ENCODE measurements at regions not wholly inside any gene's neighbourhood (a gene's known extent, or its start where the extent isn't known, plus 50 kb on each side); places are given as distances from the start of the nearest gene placed in this dataset.
A peak's percentile ranks its signal among the peaks of the same experiment; 100 is the strongest.
"Not testable (repeated sequence)": the region's sequence is repeated elsewhere in the genome, so short reads cannot be mapped to it uniquely, and the experiment has no call there.

- no peak for DNase-seq
- H3K27me3 Mint-ChIP-seq (ENCODE audit: insufficient read depth) = peaks cover 22% of the 10 kb centered on the region
Observed at GRCh38 chr12:116666305-116666673, 71.6 kb downstream of the SPRING1 start.

GRCh38 chr12:116665666-116666304, 72.1 kb downstream of the SPRING1 start:
- peaks cover 22% of the 10 kb centered on the region for H3K4me1 Mint-ChIP-seq (ENCODE audit: low read depth)
- no peak for TF ChIP-seq CTCF (IDR thresholded peaks at IDR 0.05)
- no peak overlapping the region for H3K4me3 Mint-ChIP-seq
- H3K9me3 Mint-ChIP-seq = no peaks in the 10 kb centered on the region
- no peak overlapping the region for H3K27ac Mint-ChIP-seq
- H3K36me3 Mint-ChIP-seq (ENCODE audit: low read depth) = no peaks in the 10 kb centered on the region
- peak; percentile 4 for DNase-seq
- peaks cover 22% of the 10 kb centered on the region for H3K27me3 Mint-ChIP-seq (ENCODE audit: insufficient read depth)

More at GRCh38 chr12:116666305-116666673, 71.6 kb downstream of the SPRING1 start:
- no peaks in the 10 kb centered on the region for H3K9me3 Mint-ChIP-seq
- TF ChIP-seq CTCF (IDR thresholded peaks at IDR 0.05) = no peak
- H3K4me3 Mint-ChIP-seq = no peak overlapping the region
- H3K4me1 Mint-ChIP-seq (ENCODE audit: low read depth) = peaks cover 22% of the 10 kb centered on the region
- H3K36me3 Mint-ChIP-seq (ENCODE audit: low read depth) = no peaks in the 10 kb centered on the region
- no peak overlapping the region for H3K27ac Mint-ChIP-seq

- no peak for TF ChIP-seq CTCF (IDR thresholded peaks at IDR 0.05)
- H3K4me1 Mint-ChIP-seq (ENCODE audit: low read depth) = peaks cover 32% of the 10 kb centered on the region
- H3K9me3 Mint-ChIP-seq = no peaks in the 10 kb centered on the region
- no peak for DNase-seq
- no peak overlapping the region for H3K27ac Mint-ChIP-seq
- H3K27me3 Mint-ChIP-seq (ENCODE audit: insufficient read depth) = peaks cover 21% of the 10 kb centered on the region
- H3K4me3 Mint-ChIP-seq = no peak overlapping the region
- H3K36me3 Mint-ChIP-seq (ENCODE audit: low read depth) = no peaks in the 10 kb centered on the region
Observed at GRCh38 chr12:116664085-116664484, 73.8 kb downstream of the SPRING1 start.

- peak; percentile 9 for DNase-seq
- H3K36me3 Mint-ChIP-seq (ENCODE audit: low read depth) = no peaks in the 10 kb centered on the region
- H3K9me3 Mint-ChIP-seq = no peaks in the 10 kb centered on the region
- peaks cover 46% of the 10 kb centered on the region for H3K4me1 Mint-ChIP-seq (ENCODE audit: low read depth)
- TF ChIP-seq CTCF (IDR thresholded peaks at IDR 0.05) = no peak
- H3K27me3 Mint-ChIP-seq (ENCODE audit: insufficient read depth) = peaks cover 31% of the 10 kb centered on the region
- H3K27ac Mint-ChIP-seq = no peak overlapping the region
- H3K4me3 Mint-ChIP-seq = no peak overlapping the region; the same call in 1 of the 2 replicates
Observed at GRCh38 chr12:116662612-116663144, 75.2 kb downstream of the SPRING1 start.

GRCh38 chr12:116661341-116661740, 76.5 kb downstream of the SPRING1 start:
- Mint-ChIP-seq H3K27me3 (ENCODE audit: insufficient read depth) (peaks cover 43% of the 10 kb centered on the region), H3K36me3 (ENCODE audit: low read depth) (no peaks in the 10 kb centered on the region), H3K27ac (no peak overlapping the region), H3K9me3 (no peaks in the 10 kb centered on the region), H3K4me3 (no peak overlapping the region), H3K4me1 (ENCODE audit: low read depth) (peaks cover 45% of the 10 kb centered on the region)
- TF ChIP-seq CTCF (IDR thresholded peaks at IDR 0.05) = no peak
- no peak for DNase-seq

GRCh38 chr12:116660740-116661139, 77.1 kb downstream of the SPRING1 start:
- H3K27me3 Mint-ChIP-seq (ENCODE audit: insufficient read depth) = peaks cover 49% of the 10 kb centered on the region
- H3K4me3 Mint-ChIP-seq; H3K27ac Mint-ChIP-seq; H3K36me3 Mint-ChIP-seq (ENCODE audit: low read depth); H3K9me3 Mint-ChIP-seq; DNase-seq: not testable (repeated sequence)
- peaks cover 39% of the 10 kb centered on the region for H3K4me1 Mint-ChIP-seq (ENCODE audit: low read depth)

Measured in HFFc6 (cell line).